ENCODE measurements at regions not wholly inside any gene's neighbourhood (a gene's known extent, or its start where the extent isn't known, plus 50 kb on each side); places are given as distances from the start of the nearest gene placed in this dataset.

GRCh38 chr2:65842104-65842503 is 409.7 kb upstream of the SPRED2 start:
- H3K4me3 Mint-ChIP-seq: no peak overlapping the region
- H3K27ac Mint-ChIP-seq (ENCODE audit: low read depth): no peak overlapping the region
- DNase-seq (ENCODE audit: low spot score in 2 of 2) (no peak), ATAC-seq (replicated peaks; ENCODE audit: extremely low read depth, poor library complexity, severe bottlenecking) (no peak)
- H3K36me3 Mint-ChIP-seq (ENCODE audit: insufficient read depth): no peaks in the 10 kb centered on the region
- no peaks in the 10 kb centered on the region for H3K9me3 Mint-ChIP-seq
- peaks cover 7% of the 10 kb centered on the region for H3K27me3 Mint-ChIP-seq
- no peaks in the 10 kb centered on the region for H3K4me1 Mint-ChIP-seq

- Mint-ChIP-seq H3K4me1 (no peaks in the 10 kb centered on the region), H3K27me3 (peaks cover 10% of the 10 kb centered on the region), H3K4me3 (no peak overlapping the region), H3K27ac (ENCODE audit: low read depth) (no peak overlapping the region), H3K9me3 (no peaks in the 10 kb centered on the region), H3K36me3 (ENCODE audit: insufficient read depth) (no peaks in the 10 kb centered on the region)
- DNase-seq (ENCODE audit: low spot score in 2 of 2): no peak
- ATAC-seq (replicated peaks; ENCODE audit: extremely low read depth, poor library complexity, severe bottlenecking): no peak
These were observed 403.7 kb upstream of the SPRED2 start for GRCh38 chr2:65835975-65836549.

- H3K9me3 Mint-ChIP-seq: no peaks in the 10 kb centered on the region
- no peaks in the 10 kb centered on the region for H3K36me3 Mint-ChIP-seq (ENCODE audit: insufficient read depth)
- no peak overlapping the region for H3K27ac Mint-ChIP-seq (ENCODE audit: low read depth)
- peaks cover 10% of the 10 kb centered on the region for H3K27me3 Mint-ChIP-seq
- DNase-seq (ENCODE audit: low spot score in 2 of 2) (no peak), ATAC-seq (replicated peaks; ENCODE audit: extremely low read depth, poor library complexity, severe bottlenecking) (no peak)
- no peak overlapping the region for H3K4me3 Mint-ChIP-seq
- no peaks in the 10 kb centered on the region for H3K4me1 Mint-ChIP-seq
These were observed 402.5 kb upstream of the SPRED2 start for GRCh38 chr2:65834771-65835475.

GRCh38 chr2:65834062-65834461 is 401.7 kb upstream of the SPRED2 start:
- DNase-seq (ENCODE audit: low spot score in 2 of 2) (no peak), ATAC-seq (replicated peaks; ENCODE audit: extremely low read depth, poor library complexity, severe bottlenecking) (no peak)
- Mint-ChIP-seq H3K4me3 (no peak overlapping the region), H3K4me1 (no peaks in the 10 kb centered on the region), H3K27ac (ENCODE audit: low read depth) (no peak overlapping the region), H3K36me3 (ENCODE audit: insufficient read depth) (no peaks in the 10 kb centered on the region), H3K27me3 (peaks cover 18% of the 10 kb centered on the region), H3K9me3 (no peaks in the 10 kb centered on the region)

- Mint-ChIP-seq H3K27me3 (peaks cover 20% of the 10 kb centered on the region), H3K4me3 (no peak overlapping the region), H3K36me3 (ENCODE audit: insufficient read depth) (no peaks in the 10 kb centered on the region), H3K4me1 (no peaks in the 10 kb centered on the region), H3K27ac (ENCODE audit: low read depth) (no peak overlapping the region), H3K9me3 (no peaks in the 10 kb centered on the region)
- ATAC-seq (replicated peaks; ENCODE audit: extremely low read depth, poor library complexity, severe bottlenecking) (no peak), DNase-seq (ENCODE audit: low spot score in 2 of 2) (no peak)
These were observed 399.1 kb upstream of the SPRED2 start for GRCh38 chr2:65831509-65831908.

GRCh38 chr2:65826567-65826966 is 394.2 kb upstream of the SPRED2 start:
- Mint-ChIP-seq H3K4me3 (no peak overlapping the region), H3K9me3 (no peaks in the 10 kb centered on the region), H3K27ac (ENCODE audit: low read depth) (no peak overlapping the region), H3K36me3 (ENCODE audit: insufficient read depth) (no peaks in the 10 kb centered on the region), H3K27me3 (peaks cover 10% of the 10 kb centered on the region), H3K4me1 (no peaks in the 10 kb centered on the region)
- no peak for ATAC-seq (replicated peaks; ENCODE audit: extremely low read depth, poor library complexity, severe bottlenecking)
- DNase-seq (ENCODE audit: low spot score in 2 of 2): no peak

GRCh38 chr2:65823511-65823910 is 391.1 kb upstream of the SPRED2 start:
- ATAC-seq (replicated peaks; ENCODE audit: extremely low read depth, poor library complexity, severe bottlenecking) (no peak), DNase-seq (ENCODE audit: low spot score in 2 of 2) (no peak)
- Mint-ChIP-seq H3K4me3 (no peak overlapping the region), H3K4me1 (no peaks in the 10 kb centered on the region), H3K36me3 (ENCODE audit: insufficient read depth) (no peaks in the 10 kb centered on the region), H3K27me3 (no peaks in the 10 kb centered on the region), H3K9me3 (no peaks in the 10 kb centered on the region), H3K27ac (ENCODE audit: low read depth) (no peak overlapping the region)

GRCh38 chr2:65820454-65820853 is 388.1 kb upstream of the SPRED2 start:
- H3K4me1 Mint-ChIP-seq: no peaks in the 10 kb centered on the region

GRCh38 chr2:65819963-65820362 is 387.6 kb upstream of the SPRED2 start:
- no peak overlapping the region for H3K27ac Mint-ChIP-seq (ENCODE audit: low read depth)
- no peaks in the 10 kb centered on the region for H3K4me1 Mint-ChIP-seq
- no peaks in the 10 kb centered on the region for H3K27me3 Mint-ChIP-seq
- no peak for DNase-seq (ENCODE audit: low spot score in 2 of 2)
- H3K9me3 Mint-ChIP-seq: no peaks in the 10 kb centered on the region
- H3K4me3 Mint-ChIP-seq: no peak overlapping the region
- H3K36me3 Mint-ChIP-seq (ENCODE audit: insufficient read depth): no peaks in the 10 kb centered on the region
- no peak for ATAC-seq (replicated peaks; ENCODE audit: extremely low read depth, poor library complexity, severe bottlenecking)

More at GRCh38 chr2:65820454-65820853, 388.1 kb upstream of the SPRED2 start:
- Mint-ChIP-seq H3K36me3 (ENCODE audit: insufficient read depth) (no peaks in the 10 kb centered on the region), H3K4me3 (no peak overlapping the region), H3K27ac (ENCODE audit: low read depth) (no peak overlapping the region), H3K27me3 (no peaks in the 10 kb centered on the region), H3K9me3 (no peaks in the 10 kb centered on the region)
- ATAC-seq (replicated peaks; ENCODE audit: extremely low read depth, poor library complexity, severe bottlenecking): no peak
- no peak for DNase-seq (ENCODE audit: low spot score in 2 of 2)

- ATAC-seq (replicated peaks; ENCODE audit: extremely low read depth, poor library complexity, severe bottlenecking) (no peak), DNase-seq (ENCODE audit: low spot score in 2 of 2) (no peak)
- Mint-ChIP-seq H3K9me3 (peaks cover 6% of the 10 kb centered on the region), H3K27me3 (no peaks in the 10 kb centered on the region), H3K27ac (ENCODE audit: low read depth) (no peak overlapping the region), H3K4me3 (no peak overlapping the region), H3K4me1 (no peaks in the 10 kb centered on the region), H3K36me3 (ENCODE audit: insufficient read depth) (no peaks in the 10 kb centered on the region)
These were observed 386.6 kb upstream of the SPRED2 start for GRCh38 chr2:65818873-65819451.

- Mint-ChIP-seq H3K4me3 (no peak overlapping the region), H3K4me1 (no peaks in the 10 kb centered on the region), H3K27me3 (no peaks in the 10 kb centered on the region), H3K36me3 (ENCODE audit: insufficient read depth) (no peaks in the 10 kb centered on the region), H3K27ac (ENCODE audit: low read depth) (no peak overlapping the region), H3K9me3 (peaks cover 8% of the 10 kb centered on the region)
- no peak for DNase-seq (ENCODE audit: low spot score in 2 of 2)
- no peak for ATAC-seq (replicated peaks; ENCODE audit: extremely low read depth, poor library complexity, severe bottlenecking)
These were observed 381.3 kb upstream of the SPRED2 start for GRCh38 chr2:65813631-65814173.

- Mint-ChIP-seq H3K4me3 (no peak overlapping the region), H3K36me3 (ENCODE audit: insufficient read depth) (no peaks in the 10 kb centered on the region), H3K4me1 (no peaks in the 10 kb centered on the region), H3K27ac (ENCODE audit: low read depth) (no peak overlapping the region), H3K9me3 (peaks cover 14% of the 10 kb centered on the region), H3K27me3 (no peaks in the 10 kb centered on the region)
- no peak for ATAC-seq (replicated peaks; ENCODE audit: extremely low read depth, poor library complexity, severe bottlenecking)
- DNase-seq (ENCODE audit: low spot score in 2 of 2): no peak
These were observed 380.5 kb upstream of the SPRED2 start for GRCh38 chr2:65812887-65813286.

- Mint-ChIP-seq H3K4me1 (no peaks in the 10 kb centered on the region), H3K27me3 (no peaks in the 10 kb centered on the region), H3K36me3 (ENCODE audit: insufficient read depth) (no peaks in the 10 kb centered on the region), H3K4me3 (no peak overlapping the region), H3K27ac (ENCODE audit: low read depth) (no peak overlapping the region), H3K9me3 (peaks cover 17% of the 10 kb centered on the region)
- DNase-seq (ENCODE audit: low spot score in 2 of 2) (no peak), ATAC-seq (replicated peaks; ENCODE audit: extremely low read depth, poor library complexity, severe bottlenecking) (no peak)
These were observed 375.5 kb upstream of the SPRED2 start for GRCh38 chr2:65807942-65808341.
